ENCODE measurements at regions not wholly inside any gene's neighbourhood (a gene's known extent, or its start where the extent isn't known, plus 50 kb on each side); places are given as distances from the start of the nearest gene placed in this dataset.

- Histone ChIP-seq H3K9ac (ENCODE audit: insufficient read depth in 1 of 2, low read length in 2 of 2) (no peak overlapping the region), H3K36me3 (ENCODE audit: control insufficient read depth in 4 of 4, insufficient read depth in 4 of 4, low read length in 4 of 4) (no peaks in the 10 kb centered on the region), H3K4me3 (no peak overlapping the region), H3K27ac (ENCODE audit: low read depth in 1 of 2, low read length in 1 of 2) (no peak overlapping the region), H3K9me3 (ENCODE audit: control insufficient read depth in 4 of 4, insufficient read depth in 3 of 4, low read length in 3 of 4) (no peaks in the 10 kb centered on the region), H3K4me1 (ENCODE audit: control insufficient read depth in 5 of 5, insufficient read depth in 5 of 5, low read length in 5 of 5) (no peaks in the 10 kb centered on the region), H3K27me3 (ENCODE audit: control insufficient read depth in 3 of 3, insufficient read depth in 3 of 3, low read length in 2 of 3) (no peaks in the 10 kb centered on the region)
- DNase-seq (peak in 2 of 3 donors; percentile 32 to 56), ATAC-seq (ENCODE audit: insufficient read depth, low FRiP score) (no peak)
- WGBS, 2 donors, result 41 to 48% methylated on average over 1 of the region's 1 CpG
- TF ChIP-seq CTCF (IDR thresholded peaks at IDR 0.05; ENCODE audit: control extremely low read depth, extremely low read depth), result no peak
Observed at GRCh38 chr2:81355436-81355835, 1050.9 kb upstream of the LRRTM1 start.

GRCh38 chr2:81334046-81334445 is 1029.5 kb upstream of the LRRTM1 start:
- ATAC-seq (ENCODE audit: insufficient read depth, low FRiP score), result no peak
- WGBS, 2 donors, result 63 to 80% methylated on average over 2 of the region's 2 CpGs
- Histone ChIP-seq H3K9ac (ENCODE audit: insufficient read depth in 1 of 2, low read length in 2 of 2) (no peak overlapping the region), H3K27ac (ENCODE audit: low read depth in 1 of 2, low read length in 1 of 2) (no peak overlapping the region), H3K4me1 (ENCODE audit: control insufficient read depth in 5 of 5, insufficient read depth in 5 of 5, low read length in 5 of 5) (no peaks in the 10 kb centered on the region), H3K9me3 (ENCODE audit: control insufficient read depth in 4 of 4, insufficient read depth in 3 of 4, low read length in 3 of 4) (no peaks in the 10 kb centered on the region), H3K27me3 (ENCODE audit: control insufficient read depth in 3 of 3, insufficient read depth in 3 of 3, low read length in 2 of 3) (no peaks in the 10 kb centered on the region), H3K4me3 (no peak overlapping the region), H3K36me3 (ENCODE audit: control insufficient read depth in 4 of 4, insufficient read depth in 4 of 4, low read length in 4 of 4) (no peaks in the 10 kb centered on the region)
- TF ChIP-seq CTCF (IDR thresholded peaks at IDR 0.05; ENCODE audit: control extremely low read depth, extremely low read depth), result no peak
- DNase-seq, result no peak

GRCh38 chr2:81328968-81329367 is 1024.4 kb upstream of the LRRTM1 start:
- TF ChIP-seq CTCF (IDR thresholded peaks at IDR 0.05; ENCODE audit: control extremely low read depth, extremely low read depth), result no peak

GRCh38 chr2:81327911-81328310 is 1023.4 kb upstream of the LRRTM1 start:
- Histone ChIP-seq H3K4me1 (ENCODE audit: control insufficient read depth in 5 of 5, insufficient read depth in 5 of 5, low read length in 5 of 5) (no peaks in the 10 kb centered on the region), H3K36me3 (ENCODE audit: control insufficient read depth in 4 of 4, insufficient read depth in 4 of 4, low read length in 4 of 4) (no peaks in the 10 kb centered on the region), H3K27ac (ENCODE audit: low read depth in 1 of 2, low read length in 1 of 2) (no peak overlapping the region), H3K9me3 (ENCODE audit: control insufficient read depth in 4 of 4, insufficient read depth in 3 of 4, low read length in 3 of 4) (peaks cover 0 to 6% (median 2%) of the 10 kb centered on the region in 4 donors), H3K4me3 (no peak overlapping the region), H3K27me3 (ENCODE audit: control insufficient read depth in 3 of 3, insufficient read depth in 3 of 3, low read length in 2 of 3) (no peaks in the 10 kb centered on the region), H3K9ac (ENCODE audit: insufficient read depth in 1 of 2, low read length in 2 of 2) (no peak overlapping the region)
- ATAC-seq (ENCODE audit: insufficient read depth, low FRiP score), result no peak
- TF ChIP-seq CTCF (IDR thresholded peaks at IDR 0.05; ENCODE audit: control extremely low read depth, extremely low read depth), result no peak
- no peak for DNase-seq

More at GRCh38 chr2:81328968-81329367, 1024.4 kb upstream of the LRRTM1 start:
- WGBS, 2 donors, result 92 to 93% methylated on average over 2 of the region's 2 CpGs
- Histone ChIP-seq H3K4me1 (ENCODE audit: control insufficient read depth in 5 of 5, insufficient read depth in 5 of 5, low read length in 5 of 5) (no peaks in the 10 kb centered on the region), H3K27me3 (ENCODE audit: control insufficient read depth in 3 of 3, insufficient read depth in 3 of 3, low read length in 2 of 3) (no peaks in the 10 kb centered on the region), H3K9ac (ENCODE audit: insufficient read depth in 1 of 2, low read length in 2 of 2) (no peak overlapping the region), H3K4me3 (no peak overlapping the region), H3K9me3 (ENCODE audit: control insufficient read depth in 4 of 4, insufficient read depth in 3 of 4, low read length in 3 of 4) (peaks cover 0 to 6% (median 0%) of the 10 kb centered on the region in 4 donors), H3K36me3 (ENCODE audit: control insufficient read depth in 4 of 4, insufficient read depth in 4 of 4, low read length in 4 of 4) (no peaks in the 10 kb centered on the region), H3K27ac (ENCODE audit: low read depth in 1 of 2, low read length in 1 of 2) (no peak overlapping the region)
- ATAC-seq (ENCODE audit: insufficient read depth, low FRiP score) (no peak), DNase-seq (no peak)
